Fibroblast of the aortic adventitia (primary cell): ENCODE measurements at regions not wholly inside any gene's neighbourhood (a gene's known extent, or its start where the extent isn't known, plus 50 kb on each side); places are given as distances from the start of the nearest gene placed in this dataset.

Experiments
- DNase-seq: peaks from one replicate; pipeline ENCODE4 v3.0.0-alpha.2; 2010; ENCODE audit warnings: low read depth
- H3K4me3 ChIP-seq: 2 replicates; pipeline ENCODE4 v1.5.1; 2011; ENCODE audit warnings: low read depth, mild to moderate bottlenecking, control low read depth, low read length, moderate library complexity
- TF ChIP-seq, protein P1 (sequence below): IDR thresholded peaks from 2 replicates; pipeline ENCODE4 v1.5.1; 2011; ENCODE audit warnings: mild to moderate bottlenecking, low read length, control low read depth, inconsistent platforms; ENCODE audit not compliant: insufficient read depth

DNA sequence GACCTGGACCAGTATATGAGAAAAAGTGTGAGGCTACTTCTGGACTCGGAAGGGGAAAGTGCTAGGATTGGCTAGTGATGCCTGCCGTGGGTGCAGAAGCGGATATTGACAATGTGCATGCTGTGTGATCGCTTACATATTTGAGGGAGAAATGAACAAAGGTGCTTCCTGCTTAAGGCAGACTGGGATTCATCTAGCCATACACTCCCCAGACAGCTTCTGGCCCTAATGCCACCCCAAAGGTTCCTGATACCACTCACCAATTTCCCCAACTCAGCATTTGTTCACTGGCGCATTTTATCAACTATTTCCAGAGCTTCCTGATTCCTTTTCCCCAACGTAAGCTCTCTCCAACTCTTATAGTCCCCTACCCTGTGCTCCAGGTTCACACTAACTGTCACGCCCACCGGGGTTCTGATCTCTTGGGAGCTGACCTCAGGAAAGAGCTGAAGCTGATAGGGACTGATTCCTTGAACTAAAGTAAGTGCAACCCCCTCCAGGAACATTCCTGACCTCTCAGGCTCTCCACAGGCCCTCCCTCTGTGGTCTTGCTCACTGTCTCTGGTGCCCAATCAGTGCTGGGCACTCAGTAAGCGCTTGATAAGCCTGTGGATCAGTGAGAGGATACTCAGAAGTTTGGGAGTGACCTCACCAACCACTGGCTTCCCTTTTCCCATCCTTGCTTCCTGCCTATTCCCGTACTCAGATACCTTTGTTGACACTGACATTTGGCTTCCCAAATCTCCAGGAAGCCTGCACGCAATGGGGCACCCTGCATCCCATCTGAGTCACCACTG, 73.3 kb downstream of the MRPL14 start:
- TF ChIP-seq, protein P1, sequence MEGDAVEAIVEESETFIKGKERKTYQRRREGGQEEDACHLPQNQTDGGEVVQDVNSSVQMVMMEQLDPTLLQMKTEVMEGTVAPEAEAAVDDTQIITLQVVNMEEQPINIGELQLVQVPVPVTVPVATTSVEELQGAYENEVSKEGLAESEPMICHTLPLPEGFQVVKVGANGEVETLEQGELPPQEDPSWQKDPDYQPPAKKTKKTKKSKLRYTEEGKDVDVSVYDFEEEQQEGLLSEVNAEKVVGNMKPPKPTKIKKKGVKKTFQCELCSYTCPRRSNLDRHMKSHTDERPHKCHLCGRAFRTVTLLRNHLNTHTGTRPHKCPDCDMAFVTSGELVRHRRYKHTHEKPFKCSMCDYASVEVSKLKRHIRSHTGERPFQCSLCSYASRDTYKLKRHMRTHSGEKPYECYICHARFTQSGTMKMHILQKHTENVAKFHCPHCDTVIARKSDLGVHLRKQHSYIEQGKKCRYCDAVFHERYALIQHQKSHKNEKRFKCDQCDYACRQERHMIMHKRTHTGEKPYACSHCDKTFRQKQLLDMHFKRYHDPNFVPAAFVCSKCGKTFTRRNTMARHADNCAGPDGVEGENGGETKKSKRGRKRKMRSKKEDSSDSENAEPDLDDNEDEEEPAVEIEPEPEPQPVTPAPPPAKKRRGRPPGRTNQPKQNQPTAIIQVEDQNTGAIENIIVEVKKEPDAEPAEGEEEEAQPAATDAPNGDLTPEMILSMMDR: no peak
- DNase-seq: peak; percentile 91
- H3K4me3 ChIP-seq: no peak overlapping the region

DNA sequence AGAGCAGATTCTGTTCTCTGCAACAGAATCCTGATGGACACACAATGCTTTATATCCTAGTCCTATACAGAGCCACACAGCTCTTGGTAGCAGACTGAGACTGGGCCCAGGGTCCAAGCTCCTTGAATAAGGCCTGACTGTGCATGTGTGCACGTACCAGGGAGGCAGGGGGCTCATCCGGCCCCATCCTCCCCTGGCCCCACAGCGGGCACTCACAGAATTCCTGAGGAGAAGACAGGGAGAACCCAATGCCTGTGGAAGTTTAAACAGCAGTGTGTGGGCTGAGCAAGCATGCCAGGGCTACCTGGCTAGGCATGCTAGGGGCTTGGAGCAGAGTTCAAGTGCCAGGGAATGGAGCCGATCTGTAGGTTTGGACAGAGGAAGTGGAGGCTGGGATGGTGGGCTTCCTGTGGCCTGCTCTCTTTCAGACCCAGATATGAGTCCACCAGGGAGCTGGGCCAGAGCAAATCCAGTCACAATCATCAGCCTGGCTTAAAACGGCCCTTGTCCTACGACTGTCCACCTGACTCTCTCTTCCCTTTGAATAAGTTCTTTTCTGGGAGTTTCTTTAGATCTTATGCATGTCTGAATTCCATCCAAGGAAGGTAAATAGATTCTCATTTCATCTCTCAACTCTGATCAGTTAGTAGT, 74.0 kb downstream of the MRPL14 start:
- no peak overlapping the region for H3K4me3 ChIP-seq
- TF ChIP-seq, protein P1: no peak
- DNase-seq: no peak

DNA sequence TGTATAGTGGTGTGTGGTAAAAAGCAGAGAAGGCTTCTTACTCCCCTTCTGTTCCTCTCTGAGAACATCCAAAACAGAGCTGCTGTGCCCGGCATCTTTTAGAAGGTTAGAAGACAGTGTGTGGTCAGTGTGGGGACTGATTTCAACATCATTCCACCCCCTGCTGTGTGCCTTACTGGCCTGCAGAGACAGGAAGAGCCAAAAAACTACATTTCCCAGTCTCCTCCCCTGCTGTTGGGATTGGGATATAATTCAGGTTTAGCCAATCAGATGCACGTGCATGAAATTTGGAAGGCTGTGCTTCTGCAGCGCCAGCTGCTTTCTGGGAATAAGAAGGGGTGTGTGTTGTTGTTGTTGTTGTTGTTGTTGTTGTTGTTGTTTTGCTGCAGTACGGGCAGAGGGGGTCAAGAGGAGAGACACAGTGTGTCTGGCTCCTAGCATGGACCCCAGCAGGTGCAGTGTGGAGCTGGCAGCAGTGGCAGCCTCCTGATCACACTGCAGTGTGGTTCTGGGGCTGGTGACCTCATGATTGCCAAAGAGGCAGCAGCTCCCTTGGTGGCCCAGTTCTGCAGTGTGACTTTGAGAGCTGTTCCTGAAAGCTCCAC, 74.7 kb downstream of the MRPL14 start:
- DNase-seq: peak; percentile 83
- TF ChIP-seq, protein P1: peak; percentile 44
- no peak overlapping the region for H3K4me3 ChIP-seq

DNA sequence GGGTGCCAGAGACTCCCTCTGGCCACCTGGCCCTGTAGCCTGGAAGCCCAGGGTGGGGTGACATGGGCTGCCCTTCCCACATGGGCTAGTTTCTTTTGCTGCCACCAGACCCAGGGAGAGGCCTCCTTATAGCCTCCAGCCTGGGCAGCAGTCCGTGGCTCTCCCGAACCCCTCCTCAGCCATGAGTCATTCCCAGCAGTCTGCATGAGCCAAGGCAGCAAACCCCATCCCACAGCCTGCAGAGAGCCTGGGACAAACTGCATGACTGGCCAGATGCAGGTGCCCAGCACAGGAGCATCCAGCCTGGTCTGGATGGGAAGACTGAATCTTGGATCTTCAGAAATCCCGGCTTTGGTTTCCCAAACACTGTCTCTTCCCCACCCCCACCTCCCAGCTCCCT, 75.7 kb downstream of the MRPL14 start:
- DNase-seq: peak; percentile 84
- TF ChIP-seq, protein P1: no peak
- no peak overlapping the region for H3K4me3 ChIP-seq

GRCh38 chr6:44050872-44051505, 76.3 kb downstream of the MRPL14 start:
- H3K4me3 ChIP-seq: no peak overlapping the region
- TF ChIP-seq, protein P1: no peak
- DNase-seq: no peak

GRCh38 chr6:44049989-44050871, 77.0 kb downstream of the MRPL14 start:
- H3K4me3 ChIP-seq: no peak overlapping the region
- TF ChIP-seq, protein P1: no peak
- DNase-seq: peak; percentile 60
